ENCODE measurements at regions not wholly inside any gene's neighbourhood (a gene's known extent, or its start where the extent isn't known, plus 50 kb on each side); places are given as distances from the start of the nearest gene placed in this dataset.

DNA sequence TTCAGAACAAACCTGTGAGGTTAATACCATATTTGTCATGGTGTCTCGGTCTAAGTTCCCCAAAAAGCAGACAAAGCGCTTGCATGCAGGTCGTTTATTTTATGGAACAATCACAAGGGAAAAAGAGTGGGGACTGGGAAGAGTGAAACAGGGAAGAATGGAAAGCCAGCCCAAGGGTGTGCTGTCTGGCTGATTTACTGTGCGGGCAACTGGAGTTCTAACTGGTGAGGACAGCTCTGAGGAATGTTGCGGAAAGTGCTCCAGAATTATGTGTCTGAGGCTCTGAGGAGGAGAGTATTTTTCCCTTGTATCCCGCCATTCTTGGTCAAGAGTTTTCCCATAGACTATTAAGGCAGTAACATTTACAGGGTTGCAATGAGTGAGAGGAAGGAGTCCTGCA lies 465.4 kb downstream of the RMST start:
- no peak for DNase-seq (ENCODE audit: low spot score)

DNA sequence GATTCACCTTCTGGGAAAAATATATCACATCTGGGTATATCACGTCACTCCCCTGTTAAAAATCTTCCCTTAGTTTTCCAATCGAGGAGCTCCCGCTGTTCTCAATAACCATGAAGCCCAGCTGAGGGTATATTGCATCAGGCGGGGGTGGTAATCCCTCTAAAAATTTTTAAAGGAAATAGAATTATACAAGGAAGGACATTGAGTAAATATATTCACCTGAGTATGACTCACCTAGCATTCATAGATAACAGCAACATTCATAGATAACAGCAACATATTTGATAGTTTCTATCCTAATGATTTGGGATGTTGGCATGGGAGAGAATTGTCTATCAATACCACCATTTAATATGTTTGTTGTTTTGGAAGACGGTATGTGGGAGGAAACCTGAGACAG lies 473.6 kb downstream of the RMST start:
- DNase-seq (ENCODE audit: low spot score): no peak

- DNase-seq (ENCODE audit: low spot score): no peak
These were observed 475.4 kb downstream of the RMST start for GRCh38 chr12:97938031-97938430.

GRCh38 chr12:97939156-97939555 lies 476.6 kb downstream of the RMST start:
- DNase-seq (ENCODE audit: low spot score): no peak

DNA sequence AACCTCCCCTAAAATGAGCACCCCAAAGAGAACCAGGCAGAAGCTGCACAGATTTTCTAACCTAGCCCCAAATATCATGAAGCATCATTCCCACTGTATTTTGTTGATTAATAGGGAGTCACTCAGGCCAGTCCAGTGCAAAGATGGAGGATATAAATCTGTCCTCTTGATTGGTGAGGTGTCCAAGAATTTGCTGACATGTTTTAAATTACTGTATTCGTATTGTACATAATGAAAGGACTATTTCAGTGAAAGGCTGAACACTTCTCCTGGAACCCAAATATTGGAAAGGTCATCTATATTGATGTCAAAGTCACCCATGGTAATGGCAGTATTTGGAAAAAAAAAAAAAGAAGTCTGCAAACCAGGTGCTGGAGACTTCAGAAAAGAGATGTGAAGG lies 477.5 kb downstream of the RMST start:
- no peak for DNase-seq (ENCODE audit: low spot score)

DNA sequence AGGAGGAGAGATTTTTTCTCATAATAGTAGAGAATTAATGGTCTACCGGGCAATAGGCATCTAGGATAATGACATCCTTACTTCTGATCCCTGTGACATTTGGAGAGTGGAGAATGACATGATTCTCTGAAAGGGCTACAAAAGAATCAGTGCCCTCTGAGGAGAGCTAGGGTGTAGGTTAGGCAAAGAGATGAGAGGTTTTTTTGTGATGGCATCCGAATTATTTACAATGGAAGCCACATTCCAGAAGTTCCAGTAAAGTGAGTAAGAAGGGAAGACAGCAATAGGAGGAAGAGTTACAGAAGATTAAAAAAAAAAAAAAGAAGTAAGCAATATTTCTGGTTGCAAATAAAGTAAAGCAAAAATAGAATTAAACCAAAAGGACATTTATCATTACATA lies 478.0 kb downstream of the RMST start:
- DNase-seq (ENCODE audit: low spot score): no peak

GRCh38 chr12:97941686-97942354 lies 479.2 kb downstream of the RMST start:
- no peak for DNase-seq (ENCODE audit: low spot score)

DNA sequence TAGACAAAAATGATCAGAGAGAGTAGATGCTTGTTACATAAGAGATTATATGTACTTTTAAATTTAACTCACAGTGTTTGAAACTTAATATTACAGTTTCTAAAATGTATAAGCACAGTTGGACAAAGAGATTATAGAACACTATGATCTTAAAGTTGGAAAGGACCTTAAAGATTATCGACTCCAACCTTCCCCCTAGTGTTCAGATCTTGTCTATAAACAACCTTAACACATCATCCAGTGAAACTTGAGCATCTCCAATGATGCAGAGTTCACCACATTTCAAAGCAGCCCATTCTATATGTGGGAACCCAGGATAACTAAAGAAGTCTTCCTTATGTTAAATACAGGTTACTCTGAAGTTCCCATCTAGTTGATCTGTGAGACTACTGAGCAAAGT lies 480.8 kb downstream of the RMST start:
- no peak for DNase-seq (ENCODE audit: low spot score)

GRCh38 chr12:97944576-97944975 lies 482.0 kb downstream of the RMST start:
- no peak for DNase-seq (ENCODE audit: low spot score)

DNA sequence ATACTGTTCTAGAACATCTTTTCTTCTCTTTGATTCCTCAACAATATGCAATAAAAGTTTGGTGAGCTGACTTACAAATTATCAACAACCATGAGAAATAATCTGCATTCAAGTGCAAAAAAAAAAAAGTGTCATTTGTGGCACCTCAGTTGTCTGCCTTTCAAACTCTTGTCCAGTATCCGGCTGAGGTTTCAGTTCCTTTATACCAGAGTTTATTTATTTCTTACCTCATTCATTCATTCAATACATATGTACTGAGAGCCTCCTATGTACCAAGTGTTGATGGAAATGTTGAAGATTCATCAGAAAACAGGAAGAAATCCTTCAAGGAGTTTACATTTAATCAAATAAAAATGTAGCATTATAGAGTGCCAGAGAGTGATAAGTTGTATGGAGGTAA lies 484.1 kb downstream of the RMST start:
- DNase-seq (ENCODE audit: low spot score): no peak

DNA sequence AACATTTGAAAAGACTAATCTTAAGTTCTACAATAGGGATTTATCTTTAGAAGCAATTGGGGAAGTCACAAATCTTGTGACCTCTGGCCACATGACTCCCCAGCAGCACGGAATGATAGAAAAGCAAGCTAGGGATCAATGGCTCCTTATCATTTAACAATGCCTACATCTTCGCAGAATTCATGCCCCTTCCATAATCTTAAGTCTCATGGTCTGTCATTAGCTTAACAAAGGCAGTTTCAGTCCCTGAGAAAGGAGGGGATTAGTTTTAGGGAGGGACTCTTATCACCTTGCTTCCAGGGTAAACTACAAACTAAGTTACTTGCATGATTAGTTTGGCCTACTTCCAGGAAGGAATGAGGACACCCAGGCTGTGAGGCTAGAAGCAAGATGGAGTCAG lies 486.0 kb downstream of the RMST start:
- no peak for DNase-seq (ENCODE audit: low spot score)

DNA sequence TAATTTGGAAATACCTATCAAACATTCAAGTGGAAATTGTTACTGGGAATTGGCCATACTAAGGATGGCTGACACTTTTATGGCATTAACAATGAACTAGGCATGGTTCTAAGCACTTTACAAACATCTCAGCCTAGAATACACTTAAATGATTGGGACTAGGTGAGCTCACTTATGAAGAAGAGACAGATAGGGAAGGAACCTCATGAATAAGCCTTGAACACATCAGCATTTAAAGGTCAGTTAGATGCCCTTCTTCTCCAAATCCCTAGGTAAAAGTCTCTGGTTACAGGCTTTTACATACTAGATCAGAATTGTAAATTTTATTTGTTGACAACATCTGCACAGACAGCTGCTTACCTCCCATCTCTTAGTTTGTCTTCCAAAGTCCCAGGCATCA lies 488.6 kb downstream of the RMST start:
- DNase-seq (ENCODE audit: low spot score): no peak

- no peak for DNase-seq (ENCODE audit: low spot score)
These were observed 489.1 kb downstream of the RMST start for GRCh38 chr12:97951717-97952116.

DNA sequence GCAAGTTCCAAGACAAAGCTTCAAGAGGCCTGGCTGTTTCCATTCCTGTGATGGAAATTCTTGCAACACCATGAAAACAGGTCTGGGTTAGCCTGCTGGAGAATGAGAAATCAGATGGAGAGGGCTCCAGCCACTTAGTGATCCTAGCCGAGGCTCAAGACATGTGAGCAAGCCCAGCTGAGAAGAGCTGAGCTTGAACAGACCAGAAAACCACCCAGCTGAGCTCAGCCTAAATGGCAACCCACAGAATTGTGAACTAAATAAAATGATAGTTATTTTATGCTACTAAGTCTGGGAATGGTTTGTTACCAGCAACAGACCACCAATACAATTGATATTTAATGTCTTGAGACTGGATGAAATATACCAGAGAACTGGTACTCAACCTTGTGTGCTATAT lies 494.5 kb downstream of the RMST start:
- no peak for DNase-seq (ENCODE audit: low spot score)

DNA sequence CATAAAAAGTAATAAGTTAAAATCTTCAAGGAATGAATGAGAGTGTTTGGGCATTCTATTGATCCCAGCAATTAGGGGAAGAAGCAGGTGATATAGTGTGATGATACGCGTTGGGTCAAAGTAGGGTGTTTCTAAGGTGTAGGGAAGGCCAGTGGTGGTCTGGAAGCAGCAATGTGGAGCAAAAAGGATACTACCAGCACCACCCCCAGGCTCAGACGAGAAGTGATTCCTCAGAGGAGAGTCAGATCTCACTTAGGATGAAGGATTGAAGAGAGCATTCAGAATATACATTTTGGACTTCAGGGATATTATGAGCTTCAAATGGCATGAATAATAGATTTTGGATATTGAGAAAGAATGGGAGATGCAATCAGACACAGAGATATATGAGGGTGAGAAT lies 497.6 kb downstream of the RMST start:
- DNase-seq (ENCODE audit: low spot score): no peak

DNA sequence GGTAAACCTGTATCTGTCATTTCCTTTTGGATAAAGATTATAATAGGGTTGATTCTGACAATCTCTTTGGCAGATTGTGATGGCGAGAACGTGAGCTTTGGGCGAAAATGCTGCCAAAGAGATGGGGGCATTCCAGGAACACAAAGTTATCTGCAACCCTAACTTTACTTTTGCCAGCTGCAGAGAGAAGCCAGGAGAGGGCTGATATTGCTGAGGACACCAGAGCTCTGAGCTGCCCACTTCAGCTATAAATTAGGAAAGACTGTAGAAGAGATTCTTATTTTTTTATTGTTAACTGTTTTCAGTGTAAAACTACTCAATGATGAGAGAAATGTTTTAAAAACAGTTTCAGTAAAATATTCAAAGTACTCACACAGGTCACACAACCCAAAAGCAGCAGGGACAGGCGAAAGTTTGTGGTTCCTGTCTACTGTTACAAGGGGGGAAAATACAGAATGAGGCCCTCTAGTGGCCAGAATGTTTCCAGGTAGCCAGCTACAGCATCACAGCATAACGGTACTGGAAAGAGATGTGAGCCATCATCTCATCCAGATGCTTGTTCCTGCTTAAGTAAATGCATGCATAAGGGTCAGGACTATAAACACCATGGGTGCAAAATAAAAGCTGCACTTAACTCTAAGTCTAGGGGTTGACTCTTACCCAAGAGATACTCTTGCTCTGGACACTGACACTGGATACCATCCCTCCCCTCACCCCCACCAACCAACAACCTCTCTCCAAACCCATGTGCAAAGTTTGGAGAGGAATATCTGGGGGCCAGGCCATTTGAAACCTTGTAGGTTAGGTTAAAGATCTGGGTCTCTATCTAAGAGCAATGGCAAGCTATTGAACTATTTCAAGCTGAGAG lies 498.4 kb downstream of the RMST start:
- no peak for DNase-seq (ENCODE audit: low spot score)

GRCh38 chr12:97967831-97968230 lies 505.2 kb downstream of the RMST start:
- DNase-seq (ENCODE audit: low spot score): no peak

DNA sequence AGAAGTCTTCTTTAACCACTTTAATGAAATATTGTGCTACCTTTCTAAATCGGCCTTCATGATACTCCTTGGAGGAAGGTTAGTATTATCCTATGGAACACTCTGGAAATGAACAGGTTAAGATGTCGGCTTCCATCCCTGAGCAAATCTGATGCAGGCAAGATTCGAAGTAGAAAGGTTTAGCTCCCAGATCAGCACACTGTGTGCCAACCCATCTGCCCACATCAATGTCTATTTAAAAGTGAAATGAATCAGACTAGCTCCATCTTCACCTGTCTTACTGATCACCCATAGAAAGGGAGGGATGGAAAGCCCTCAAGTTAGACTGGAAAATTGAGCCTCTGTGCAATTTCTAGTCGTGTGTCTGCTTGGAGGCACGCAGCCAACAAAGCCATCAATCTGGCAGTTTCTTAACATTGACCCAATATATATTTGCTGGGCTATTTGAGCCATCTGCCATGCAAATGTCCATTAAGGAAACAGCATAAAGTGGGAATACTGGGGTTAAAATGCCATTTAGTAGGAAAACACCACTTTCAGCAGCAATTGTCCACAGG lies 506.1 kb downstream of the RMST start:
- DNase-seq (ENCODE audit: low spot score): no peak

GRCh38 chr12:97977870-97978405 lies 515.3 kb downstream of the RMST start:
- DNase-seq (ENCODE audit: low spot score): no peak

DNA sequence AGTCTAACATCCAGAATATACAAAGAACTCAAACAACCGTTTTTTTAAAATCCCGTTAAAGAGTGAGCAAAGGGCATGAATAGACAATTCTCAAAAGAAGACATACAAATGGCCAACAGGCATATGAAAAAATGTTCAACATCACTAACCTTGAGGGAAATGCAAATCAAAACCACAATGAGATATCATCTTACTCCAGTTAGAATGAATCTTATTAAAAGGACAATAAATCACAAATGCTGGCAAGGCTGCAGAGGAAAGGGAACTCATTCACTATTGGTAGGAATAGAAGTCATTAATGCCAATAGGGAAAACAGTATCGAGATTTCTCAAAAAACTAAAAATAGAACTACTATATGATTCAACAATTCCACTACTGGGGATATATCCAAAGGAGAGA lies 520.1 kb downstream of the RMST start:
- no peak for DNase-seq (ENCODE audit: low spot score)

DNA sequence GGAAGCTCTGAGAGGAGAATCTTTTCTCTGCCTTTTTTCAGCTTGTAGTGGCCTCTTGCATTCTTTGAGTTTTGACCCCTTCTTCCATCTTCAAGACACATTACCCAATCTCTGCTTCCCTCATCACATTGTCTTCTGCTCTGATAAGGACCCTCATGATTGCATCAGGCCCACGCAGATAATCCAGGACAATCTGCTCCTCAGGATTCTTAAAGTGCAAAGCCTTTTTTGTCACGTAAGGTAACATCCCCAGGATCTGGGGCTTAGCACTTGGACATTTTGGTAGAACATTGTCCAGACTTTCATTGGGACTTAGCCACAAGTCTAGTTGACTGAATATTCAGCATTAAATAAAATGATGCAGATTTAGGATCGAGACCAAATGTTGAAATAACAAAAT lies 521.2 kb downstream of the RMST start:
- DNase-seq (ENCODE audit: low spot score): no peak

GRCh38 chr12:97984436-97984835 lies 521.8 kb downstream of the RMST start:
- DNase-seq (ENCODE audit: low spot score): no peak

DNA sequence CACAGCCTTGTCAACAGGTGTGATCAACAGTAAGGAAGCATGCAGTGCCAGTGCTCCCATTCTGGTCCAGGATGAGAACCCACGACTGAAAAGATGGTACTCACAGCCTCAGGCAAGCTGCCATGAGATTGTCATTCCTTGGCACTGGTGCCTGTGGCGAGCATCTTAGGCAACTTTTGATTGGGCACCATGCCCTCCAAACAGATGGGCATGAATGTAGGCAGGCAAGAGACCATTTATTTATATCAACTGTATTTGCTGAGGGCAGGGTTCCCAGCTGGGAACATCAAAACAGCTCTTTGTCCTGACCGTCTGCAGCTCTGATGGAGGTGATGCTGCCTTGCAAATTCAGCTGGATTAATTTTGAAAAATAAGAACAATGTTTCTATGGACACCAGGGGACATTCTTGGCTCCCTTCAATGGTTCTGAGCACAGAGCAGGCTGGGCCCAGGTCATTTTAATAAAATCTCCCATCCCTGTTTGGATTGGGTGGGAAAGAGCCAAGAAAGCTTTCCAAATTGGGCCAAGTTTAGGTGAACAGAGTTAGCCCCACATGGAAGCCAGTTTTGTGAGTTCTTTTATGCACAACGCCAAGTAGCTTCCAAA lies 522.5 kb downstream of the RMST start:
- DNase-seq (ENCODE audit: low spot score): no peak
